HepG2 (cell line): ENCODE measurements at regions not wholly inside any gene's neighbourhood (a gene's known extent, or its start where the extent isn't known, plus 50 kb on each side); places are given as distances from the start of the nearest gene placed in this dataset.

Experiments
- CEBPB ChIP-seq: IDR thresholded peaks from 2 replicates; pipeline ENCODE4 v1.6.1; 2011; ENCODE audit warnings: low read depth, low read length, improper control_type of control experiment, borderline replicate concordance
- KLF13 ChIP-seq: sonication (generic); formaldehyde crosslinking; IDR thresholded peaks from 2 replicates; pipeline ENCODE4 v1.4.0; 2020; ENCODE audit warnings: mild to moderate bottlenecking, missing genetic modification reagents
- REPIN1 ChIP-seq: sonication (generic); formaldehyde crosslinking; IDR thresholded peaks from 2 replicates; pipeline ENCODE4 v1.8.0; 2022; ENCODE audit warnings: missing genetic modification reagents, low read depth, mild to moderate bottlenecking, borderline replicate concordance
- SMC3 ChIP-seq: IDR thresholded peaks from 2 replicates; pipeline ENCODE4 v1.6.1; 2011; ENCODE audit warnings: low read length, improper control_type of control experiment
- TEAD2 ChIP-seq: sonication (generic); formaldehyde crosslinking; IDR thresholded peaks from 2 replicates; pipeline ENCODE4 v1.9.0; 2021; ENCODE audit warnings: missing genetic modification reagents
- ZFP36 ChIP-seq: fragments of 150-350 bp; IDR thresholded peaks from 2 replicates; pipeline ENCODE4 v1.6.1; 2018; ENCODE audit warnings: borderline replicate concordance, low read length, low read depth; ENCODE audit not compliant: partially characterized antibody
- TF ChIP-seq, protein P1 (sequence below): sonication (generic); formaldehyde crosslinking; IDR thresholded peaks from 2 replicates; pipeline ENCODE4 v1.4.0; 2020; ENCODE audit warnings: missing genetic modification reagents, borderline replicate concordance
- TF ChIP-seq, protein P2 (sequence below): sonication (generic); formaldehyde crosslinking; IDR thresholded peaks from 2 replicates; pipeline ENCODE4 v1.8.0; 2022; ENCODE audit warnings: missing genetic modification reagents, mild to moderate bottlenecking, moderate library complexity, borderline replicate concordance
- TF ChIP-seq, protein P3 (sequence below): sonication (generic); formaldehyde crosslinking; IDR thresholded peaks from 2 replicates; pipeline ENCODE4 v1.4.0; 2020; ENCODE audit warnings: mild to moderate bottlenecking, missing genetic modification reagents

DNA sequence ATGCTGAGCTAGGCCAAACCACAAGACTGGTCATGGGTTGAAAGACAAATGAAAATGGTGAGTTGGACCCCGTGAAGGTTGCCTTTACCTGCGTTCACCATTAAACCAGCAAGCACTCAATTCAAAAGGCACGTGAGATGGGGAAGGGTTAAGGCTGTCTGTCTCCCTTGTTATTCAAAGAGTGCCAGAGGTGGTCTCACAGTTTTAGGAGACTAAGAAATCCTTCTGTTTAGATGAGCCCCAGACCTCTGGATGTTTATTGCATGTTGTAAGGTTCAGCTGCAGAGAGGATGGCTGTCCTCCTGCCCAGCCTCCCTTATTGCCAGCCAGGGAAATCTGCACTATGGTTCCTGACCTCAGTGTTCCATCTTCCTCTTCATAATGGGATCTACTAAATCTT lies 498.0 kb upstream of the CELF2 start:
- no peak for TF ChIP-seq SMC3
- TF ChIP-seq, protein P1, sequence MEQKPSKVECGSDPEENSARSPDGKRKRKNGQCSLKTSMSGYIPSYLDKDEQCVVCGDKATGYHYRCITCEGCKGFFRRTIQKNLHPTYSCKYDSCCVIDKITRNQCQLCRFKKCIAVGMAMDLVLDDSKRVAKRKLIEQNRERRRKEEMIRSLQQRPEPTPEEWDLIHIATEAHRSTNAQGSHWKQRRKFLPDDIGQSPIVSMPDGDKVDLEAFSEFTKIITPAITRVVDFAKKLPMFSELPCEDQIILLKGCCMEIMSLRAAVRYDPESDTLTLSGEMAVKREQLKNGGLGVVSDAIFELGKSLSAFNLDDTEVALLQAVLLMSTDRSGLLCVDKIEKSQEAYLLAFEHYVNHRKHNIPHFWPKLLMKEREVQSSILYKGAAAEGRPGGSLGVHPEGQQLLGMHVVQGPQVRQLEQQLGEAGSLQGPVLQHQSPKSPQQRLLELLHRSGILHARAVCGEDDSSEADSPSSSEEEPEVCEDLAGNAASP, result no peak
- no peak for TF ChIP-seq CEBPB
- no peak for TF ChIP-seq KLF13 (CRISPR knock-in tag)
- no peak for TF ChIP-seq REPIN1 (CRISPR knock-in tag)
- TF ChIP-seq TEAD2 (CRISPR knock-in tag), result no peak
- TF ChIP-seq, protein P2, sequence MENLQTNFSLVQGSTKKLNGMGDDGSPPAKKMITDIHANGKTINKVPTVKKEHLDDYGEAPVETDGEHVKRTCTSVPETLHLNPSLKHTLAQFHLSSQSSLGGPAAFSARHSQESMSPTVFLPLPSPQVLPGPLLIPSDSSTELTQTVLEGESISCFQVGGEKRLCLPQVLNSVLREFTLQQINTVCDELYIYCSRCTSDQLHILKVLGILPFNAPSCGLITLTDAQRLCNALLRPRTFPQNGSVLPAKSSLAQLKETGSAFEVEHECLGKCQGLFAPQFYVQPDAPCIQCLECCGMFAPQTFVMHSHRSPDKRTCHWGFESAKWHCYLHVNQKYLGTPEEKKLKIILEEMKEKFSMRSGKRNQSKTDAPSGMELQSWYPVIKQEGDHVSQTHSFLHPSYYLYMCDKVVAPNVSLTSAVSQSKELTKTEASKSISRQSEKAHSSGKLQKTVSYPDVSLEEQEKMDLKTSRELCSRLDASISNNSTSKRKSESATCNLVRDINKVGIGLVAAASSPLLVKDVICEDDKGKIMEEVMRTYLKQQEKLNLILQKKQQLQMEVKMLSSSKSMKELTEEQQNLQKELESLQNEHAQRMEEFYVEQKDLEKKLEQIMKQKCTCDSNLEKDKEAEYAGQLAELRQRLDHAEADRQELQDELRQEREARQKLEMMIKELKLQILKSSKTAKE (CRISPR knock-in tag), result no peak
- TF ChIP-seq ZFP36, result no peak
- TF ChIP-seq, protein P3, sequence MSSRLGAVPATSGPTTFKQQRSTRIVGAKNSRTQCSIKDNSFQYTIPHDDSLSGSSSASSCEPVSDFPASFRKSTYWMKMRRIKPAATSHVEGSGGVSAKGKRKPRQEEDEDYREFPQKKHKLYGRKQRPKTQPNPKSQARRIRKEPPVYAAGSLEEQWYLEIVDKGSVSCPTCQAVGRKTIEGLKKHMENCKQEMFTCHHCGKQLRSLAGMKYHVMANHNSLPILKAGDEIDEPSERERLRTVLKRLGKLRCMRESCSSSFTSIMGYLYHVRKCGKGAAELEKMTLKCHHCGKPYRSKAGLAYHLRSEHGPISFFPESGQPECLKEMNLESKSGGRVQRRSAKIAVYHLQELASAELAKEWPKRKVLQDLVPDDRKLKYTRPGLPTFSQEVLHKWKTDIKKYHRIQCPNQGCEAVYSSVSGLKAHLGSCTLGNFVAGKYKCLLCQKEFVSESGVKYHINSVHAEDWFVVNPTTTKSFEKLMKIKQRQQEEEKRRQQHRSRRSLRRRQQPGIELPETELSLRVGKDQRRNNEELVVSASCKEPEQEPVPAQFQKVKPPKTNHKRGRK (CRISPR knock-in tag), result no peak
